Mucosa of rectum (tissue), 2 donors: ENCODE measurements at regions not wholly inside any gene's neighbourhood (a gene's known extent, or its start where the extent isn't known, plus 50 kb on each side); places are given as distances from the start of the nearest gene placed in this dataset.

Experiments
- H3K27ac ChIP-seq, 2 donors: one replicate each; pipeline ENCODE4 v1.7.0; 2013; ENCODE audit warnings: inconsistent platforms in 2 of 2, low read depth in 2 of 2, low read length in 2 of 2
- H3K27me3 ChIP-seq, 2 donors: one replicate each; pipeline ENCODE4 v1.7.0; 2013; ENCODE audit warnings: low read length in 2 of 2; ENCODE audit not compliant: control insufficient read depth in 2 of 2, insufficient read depth in 2 of 2
- H3K36me3 ChIP-seq, 2 donors: one replicate each; pipeline ENCODE4 v1.7.0; 2013; ENCODE audit warnings: low read length in 2 of 2; ENCODE audit not compliant: control insufficient read depth in 2 of 2, insufficient read depth in 2 of 2
- H3K4me1 ChIP-seq, 2 donors: one replicate each; pipeline ENCODE4 v1.7.0; 2013; ENCODE audit warnings: low read length in 2 of 2, mild to moderate bottlenecking in 1 of 2; ENCODE audit not compliant: control insufficient read depth in 2 of 2, insufficient read depth in 2 of 2
- H3K4me3 ChIP-seq, 2 donors: one replicate each; pipeline ENCODE4 v1.7.0; 2013; ENCODE audit warnings: low read length in 2 of 2
- H3K9ac ChIP-seq, 2 donors: one replicate each; pipeline ENCODE4 v1.7.0; 2013; ENCODE audit warnings: low read length in 2 of 2, low read depth in 1 of 2, mild to moderate bottlenecking in 1 of 2
- H3K9me3 ChIP-seq, 2 donors: one replicate each; pipeline ENCODE4 v1.7.0; 2013; ENCODE audit warnings: low read length in 2 of 2; ENCODE audit not compliant: control insufficient read depth in 2 of 2
- donor health status: healthy.
- donor health status: Normal muscosa, but diverticular disease.

GRCh38 chr1:58403894-58404293 lies 142.6 kb downstream of the OMA1 start:
- Histone ChIP-seq H3K36me3 (no peaks in the 10 kb centered on the region), H3K27me3 (no peaks in the 10 kb centered on the region), H3K4me1 (no peaks in the 10 kb centered on the region), H3K4me3 (no peak overlapping the region), H3K27ac (no peak overlapping the region), H3K9me3 (no peaks in the 10 kb centered on the region), H3K9ac (no peak overlapping the region)

GRCh38 chr1:58402444-58402843 lies 144.1 kb downstream of the OMA1 start:
- H3K9ac ChIP-seq: no peak overlapping the region
- H3K4me1 ChIP-seq: no peaks in the 10 kb centered on the region
- no peak overlapping the region for H3K4me3 ChIP-seq
- no peak overlapping the region for H3K27ac ChIP-seq
- no peaks in the 10 kb centered on the region for H3K36me3 ChIP-seq
- no peaks in the 10 kb centered on the region for H3K27me3 ChIP-seq
- no peaks in the 10 kb centered on the region for H3K9me3 ChIP-seq

- no peak overlapping the region for H3K4me3 ChIP-seq
- H3K9ac ChIP-seq: no peak overlapping the region
- no peaks in the 10 kb centered on the region for H3K36me3 ChIP-seq
- no peaks in the 10 kb centered on the region for H3K9me3 ChIP-seq
- no peaks in the 10 kb centered on the region for H3K4me1 ChIP-seq
- no peaks in the 10 kb centered on the region for H3K27me3 ChIP-seq
- H3K27ac ChIP-seq: no peak overlapping the region
Measured at GRCh38 chr1:58401991-58402390, 144.5 kb downstream of the OMA1 start.

- no peaks in the 10 kb centered on the region for H3K27me3 ChIP-seq
- no peaks in the 10 kb centered on the region for H3K36me3 ChIP-seq
- H3K4me1 ChIP-seq: no peaks in the 10 kb centered on the region
- no peaks in the 10 kb centered on the region for H3K9me3 ChIP-seq
- no peak overlapping the region for H3K27ac ChIP-seq
- H3K9ac ChIP-seq: no peak overlapping the region
- H3K4me3 ChIP-seq: no peak overlapping the region
Measured at GRCh38 chr1:58399176-58399575, 147.3 kb downstream of the OMA1 start.

GRCh38 chr1:58398714-58399113 lies 147.8 kb downstream of the OMA1 start:
- Histone ChIP-seq H3K9ac (no peak overlapping the region), H3K9me3 (no peaks in the 10 kb centered on the region), H3K27me3 (no peaks in the 10 kb centered on the region), H3K36me3 (no peaks in the 10 kb centered on the region), H3K4me1 (no peaks in the 10 kb centered on the region), H3K4me3 (no peak overlapping the region), H3K27ac (no peak overlapping the region)

GRCh38 chr1:58397187-58397820 lies 149.2 kb downstream of the OMA1 start:
- H3K27ac ChIP-seq: no peak overlapping the region
- no peaks in the 10 kb centered on the region for H3K9me3 ChIP-seq
- H3K4me3 ChIP-seq: no peak overlapping the region
- no peak overlapping the region for H3K9ac ChIP-seq
- H3K4me1 ChIP-seq: no peaks in the 10 kb centered on the region
- no peaks in the 10 kb centered on the region for H3K36me3 ChIP-seq
- no peaks in the 10 kb centered on the region for H3K27me3 ChIP-seq

GRCh38 chr1:58396150-58396549 lies 150.4 kb downstream of the OMA1 start:
- Histone ChIP-seq H3K9ac (no peak overlapping the region), H3K4me3 (no peak overlapping the region), H3K27me3 (no peaks in the 10 kb centered on the region), H3K27ac (no peak overlapping the region), H3K4me1 (no peaks in the 10 kb centered on the region), H3K36me3 (no peaks in the 10 kb centered on the region), H3K9me3 (no peaks in the 10 kb centered on the region)

- no peak overlapping the region for H3K27ac ChIP-seq
- H3K36me3 ChIP-seq: no peaks in the 10 kb centered on the region
- no peak overlapping the region for H3K9ac ChIP-seq
- no peaks in the 10 kb centered on the region for H3K27me3 ChIP-seq
- H3K4me3 ChIP-seq: no peak overlapping the region
- H3K4me1 ChIP-seq: no peaks in the 10 kb centered on the region
- no peaks in the 10 kb centered on the region for H3K9me3 ChIP-seq
Measured at GRCh38 chr1:58395355-58395754, 151.2 kb downstream of the OMA1 start.

GRCh38 chr1:58392083-58392482 lies 154.4 kb downstream of the OMA1 start:
- Histone ChIP-seq H3K27ac (no peak overlapping the region), H3K9ac (no peak overlapping the region), H3K9me3 (no peaks in the 10 kb centered on the region), H3K27me3 (no peaks in the 10 kb centered on the region), H3K36me3 (no peaks in the 10 kb centered on the region), H3K4me1 (no peaks in the 10 kb centered on the region), H3K4me3 (no peak overlapping the region)

GRCh38 chr1:58391514-58391913 lies 155.0 kb downstream of the OMA1 start:
- H3K4me3 ChIP-seq: no peak overlapping the region
- no peaks in the 10 kb centered on the region for H3K27me3 ChIP-seq
- H3K4me1 ChIP-seq: no peaks in the 10 kb centered on the region
- H3K27ac ChIP-seq: no peak overlapping the region
- no peaks in the 10 kb centered on the region for H3K36me3 ChIP-seq
- no peak overlapping the region for H3K9ac ChIP-seq
- no peaks in the 10 kb centered on the region for H3K9me3 ChIP-seq

- Histone ChIP-seq H3K36me3 (no peaks in the 10 kb centered on the region), H3K4me3 (no peak overlapping the region), H3K9ac (no peak overlapping the region), H3K4me1 (no peaks in the 10 kb centered on the region), H3K9me3 (no peaks in the 10 kb centered on the region), H3K27me3 (no peaks in the 10 kb centered on the region), H3K27ac (no peak overlapping the region)
Measured at GRCh38 chr1:58391056-58391455, 155.5 kb downstream of the OMA1 start.
